ENCODE measurements at regions not wholly inside any gene's neighbourhood (a gene's known extent, or its start where the extent isn't known, plus 50 kb on each side); places are given as distances from the start of the nearest gene placed in this dataset.

DNA sequence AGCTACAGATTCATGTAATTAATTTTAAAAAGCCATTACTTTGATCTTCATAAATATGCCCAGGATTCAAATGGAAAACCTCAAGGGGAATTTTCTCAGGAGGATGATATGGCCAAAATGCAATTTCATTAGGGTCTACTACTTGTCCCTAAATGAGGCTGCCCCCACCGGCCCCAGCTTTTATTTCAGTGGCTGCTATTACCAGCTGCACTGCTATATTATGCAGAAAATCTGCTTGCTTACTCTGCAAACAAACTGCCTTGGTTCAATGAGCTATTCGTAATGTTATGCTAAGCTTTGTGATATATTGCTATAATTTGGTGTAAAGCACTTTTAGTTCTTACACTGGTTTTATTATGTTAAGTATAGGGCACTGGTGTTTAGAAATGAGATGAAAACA is 137.3 kb upstream of the TMTC4 start:
- H3K4me3 ChIP-seq (ENCODE audit: low read depth, low read length), result no peak overlapping the region
- DNase-seq (ENCODE audit: low read depth), result no peak
- in situ Hi-C loops (cut with HindIII; ENCODE audit: low sequenced_read_pairs), result no loop called here
- TF ChIP-seq CTCF (IDR thresholded peaks at IDR 0.05; ENCODE audit: low read depth, low read length, missing control alignments), result no peak

- no peak overlapping the region for H3K4me3 ChIP-seq (ENCODE audit: low read depth, low read length)
- in situ Hi-C loops (cut with HindIII; ENCODE audit: low sequenced_read_pairs), result no loop called here
- no peak for TF ChIP-seq CTCF (IDR thresholded peaks at IDR 0.05; ENCODE audit: low read depth, low read length, missing control alignments)
- DNase-seq (ENCODE audit: low read depth), result no peak
These were observed 136.7 kb upstream of the TMTC4 start for GRCh38 chr13:100811024-100811865.

GRCh38 chr13:100810481-100810880 is 135.9 kb upstream of the TMTC4 start:
- H3K4me3 ChIP-seq (ENCODE audit: low read depth, low read length), result no peak overlapping the region
- no peak for TF ChIP-seq CTCF (IDR thresholded peaks at IDR 0.05; ENCODE audit: low read depth, low read length, missing control alignments)
- in situ Hi-C loops (cut with HindIII; ENCODE audit: low sequenced_read_pairs), result no loop called here
- DNase-seq (ENCODE audit: low read depth), result no peak

DNA sequence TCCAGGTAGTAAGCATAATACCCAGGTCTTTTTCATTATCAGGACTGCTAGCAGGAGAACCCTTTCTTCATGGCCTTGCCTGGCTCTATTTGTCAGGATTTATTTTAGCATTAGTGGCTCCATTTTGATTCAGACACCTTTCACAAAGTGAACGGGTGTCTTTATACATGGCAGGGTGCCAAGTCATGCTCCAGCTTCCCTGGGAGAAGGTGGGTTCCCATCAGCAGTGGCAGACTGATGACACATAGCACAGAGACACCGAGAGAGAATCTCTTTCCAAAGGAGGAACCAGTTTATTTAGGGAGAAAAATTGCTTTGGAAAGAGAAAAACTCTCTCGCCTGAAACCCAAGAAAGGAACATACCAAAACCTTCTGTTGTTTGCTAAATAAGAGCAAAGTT is 135.3 kb upstream of the TMTC4 start:
- no peak for TF ChIP-seq CTCF (IDR thresholded peaks at IDR 0.05; ENCODE audit: low read depth, low read length, missing control alignments)
- DNase-seq (ENCODE audit: low read depth), result no peak
- in situ Hi-C loops (cut with HindIII; ENCODE audit: low sequenced_read_pairs), result no loop called here
- no peak overlapping the region for H3K4me3 ChIP-seq (ENCODE audit: low read depth, low read length)

DNA sequence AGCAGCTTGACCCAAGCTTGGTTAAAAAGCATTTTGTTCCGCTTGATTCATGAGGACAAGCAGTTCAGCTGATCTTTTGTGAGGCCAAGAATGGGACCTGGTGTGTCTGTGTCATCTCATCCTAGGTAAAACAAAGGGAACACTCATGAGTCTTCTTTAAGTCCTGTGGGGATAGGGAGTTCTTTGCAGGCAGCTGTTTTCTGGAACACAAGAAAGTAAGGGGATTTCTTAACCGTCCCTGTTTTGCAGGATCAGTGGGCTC is 134.5 kb upstream of the TMTC4 start:
- no peak for DNase-seq (ENCODE audit: low read depth)
- H3K4me3 ChIP-seq (ENCODE audit: low read depth, low read length), result no peak overlapping the region
- no peak for TF ChIP-seq CTCF (IDR thresholded peaks at IDR 0.05; ENCODE audit: low read depth, low read length, missing control alignments)

DNA sequence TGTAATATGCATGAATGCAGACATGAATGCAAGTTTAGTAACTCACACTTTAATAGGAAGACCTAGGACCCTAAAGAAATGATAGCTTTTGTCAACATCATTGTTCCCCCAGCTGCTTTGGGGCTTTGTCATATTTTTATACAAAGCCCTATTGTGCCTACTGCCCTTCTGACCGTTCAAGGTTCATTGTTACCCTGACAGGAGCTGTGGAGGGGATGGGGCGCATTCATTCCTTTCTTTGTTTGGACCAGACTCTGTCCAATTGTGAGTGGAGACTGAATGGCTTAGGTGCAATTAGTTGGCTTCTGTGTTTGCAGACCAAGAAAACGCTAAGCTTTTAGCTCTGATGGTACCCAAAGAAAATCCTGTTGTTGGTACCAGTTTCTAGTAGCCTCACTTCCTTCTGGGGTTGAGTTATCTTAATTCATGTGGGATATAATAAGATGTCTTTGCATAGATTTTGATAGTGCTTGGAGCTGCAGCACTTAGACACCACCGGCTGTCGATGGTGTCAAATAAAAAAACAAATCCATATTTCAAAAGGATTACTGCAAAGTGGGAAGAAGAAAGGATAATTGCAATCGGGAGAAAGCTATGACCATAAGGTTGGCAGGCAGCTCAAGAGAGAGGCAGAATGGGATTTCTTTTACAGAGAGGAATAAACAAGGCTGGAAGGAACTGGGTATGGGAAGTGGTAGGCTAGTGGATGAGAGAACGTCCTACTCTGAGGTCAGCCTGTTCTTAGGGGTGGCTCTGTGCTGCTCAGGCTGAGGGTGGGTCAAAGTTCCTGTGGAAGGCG is 133.9 kb upstream of the TMTC4 start:
- in situ Hi-C loops (cut with HindIII; ENCODE audit: low sequenced_read_pairs), result no loop called here
- no peak for TF ChIP-seq CTCF (IDR thresholded peaks at IDR 0.05; ENCODE audit: low read depth, low read length, missing control alignments)
- no peak for DNase-seq (ENCODE audit: low read depth)
- no peak overlapping the region for H3K4me3 ChIP-seq (ENCODE audit: low read depth, low read length)

More for the DNA sequence above, 134.5 kb upstream of the TMTC4 start:
- in situ Hi-C loops (cut with HindIII; ENCODE audit: low sequenced_read_pairs), result no loop called here

All from astrocyte of the cerebellum (primary cell).